Hematopoietic multipotent progenitor cell treated with erythropoietin and hydrocortisone succinate and interleukin-3 and kit ligand, for 15 days (in vitro differentiated cells): ENCODE measurements at regions not wholly inside any gene's neighbourhood (a gene's known extent, or its start where the extent isn't known, plus 50 kb on each side); places are given as distances from the start of the nearest gene placed in this dataset.
"Not testable (repeated sequence)": the region's sequence is repeated elsewhere in the genome, so short reads cannot be mapped to it uniquely, and the experiment has no call there.

Source experiments
- DNase-seq: peaks from one replicate; pipeline ENCODE4 v3.0.0-alpha.2; 2015; ENCODE audit warnings: low spot score

- DNase-seq, result no peak
Measured at GRCh38 chr14:43872222-43872621, 634.9 kb downstream of the FSCB start.

- no peak for DNase-seq
Measured at GRCh38 chr14:43858981-43859380, 648.1 kb downstream of the FSCB start.

- DNase-seq, result no peak
Measured at GRCh38 chr14:43855556-43855955, 651.5 kb downstream of the FSCB start.

- DNase-seq, result no peak
Measured at GRCh38 chr14:43853541-43853940, 653.5 kb downstream of the FSCB start.

GRCh38 chr14:43803076-43803689 is 703.9 kb downstream of the FSCB start:
- no peak for DNase-seq

GRCh38 chr14:43795600-43796228 is 711.4 kb downstream of the FSCB start:
- no peak for DNase-seq

GRCh38 chr14:43793579-43793978 is 713.5 kb downstream of the FSCB start:
- no peak for DNase-seq

GRCh38 chr14:43792980-43793379 is 714.1 kb downstream of the FSCB start:
- DNase-seq, result no peak

GRCh38 chr14:43790681-43791080 is 716.4 kb downstream of the FSCB start:
- no peak for DNase-seq

- DNase-seq, result no peak
Measured at GRCh38 chr14:43789458-43789857, 717.6 kb downstream of the FSCB start.

- no peak for DNase-seq
Measured at GRCh38 chr14:43786066-43786762, 720.9 kb downstream of the FSCB start.

GRCh38 chr14:43784432-43784831 is 722.7 kb downstream of the FSCB start:
- DNase-seq, result not testable (repeated sequence)

- no peak for DNase-seq
Measured at GRCh38 chr14:43778937-43779639, 728.0 kb downstream of the FSCB start.

- DNase-seq, result no peak
Measured at GRCh38 chr14:43778570-43778936, 728.5 kb downstream of the FSCB start.

GRCh38 chr14:43765474-43765873 is 741.6 kb downstream of the FSCB start:
- no peak for DNase-seq

GRCh38 chr14:43764433-43764832 is 742.6 kb downstream of the FSCB start:
- DNase-seq, result no peak

GRCh38 chr14:43755707-43756106 is 751.4 kb downstream of the FSCB start:
- DNase-seq, result no peak

GRCh38 chr14:43754838-43755237 is 752.2 kb downstream of the FSCB start:
- DNase-seq, result no peak

GRCh38 chr14:43745746-43746145 is 761.3 kb downstream of the FSCB start:
- DNase-seq, result no peak

GRCh38 chr14:43735932-43736331 is 771.2 kb downstream of the FSCB start:
- no peak for DNase-seq

GRCh38 chr14:43729143-43729542 is 777.9 kb downstream of the FSCB start:
- no peak for DNase-seq

- DNase-seq, result no peak
Measured at GRCh38 chr14:43706900-43707299, 800.2 kb downstream of the FSCB start.
